HG03064 (cell line): ENCODE measurements at regions not wholly inside any gene's neighbourhood (a gene's known extent, or its start where the extent isn't known, plus 50 kb on each side); places are given as distances from the start of the nearest gene placed in this dataset.

ENCODE experiments used
- ATAC-seq: cut with Tn5 transposase; IDR thresholded peaks from one replicate; pipeline ENCODE4 v1.9.1; 2021; ENCODE audit warnings: low read depth; ENCODE audit not compliant: unreplicated experiment

- no peak for ATAC-seq
Observed at GRCh38 chr12:87290505-87290904, 738.7 kb downstream of the C12orf50 start.

- no peak for ATAC-seq
Observed at GRCh38 chr12:87283886-87284285, 745.3 kb downstream of the C12orf50 start.

GRCh38 chr12:87283111-87283510, 746.1 kb downstream of the C12orf50 start:
- ATAC-seq, result no peak

GRCh38 chr12:87280893-87281292, 748.3 kb downstream of the C12orf50 start:
- no peak for ATAC-seq

GRCh38 chr12:87280356-87280755, 748.8 kb downstream of the C12orf50 start:
- ATAC-seq, result peak; percentile 67

GRCh38 chr12:87274594-87275245, 754.5 kb downstream of the C12orf50 start:
- ATAC-seq, result no peak

GRCh38 chr12:87272851-87273250, 756.4 kb downstream of the C12orf50 start:
- ATAC-seq, result no peak

GRCh38 chr12:87270919-87271318, 758.3 kb downstream of the C12orf50 start:
- ATAC-seq, result no peak

GRCh38 chr12:87266305-87266704, 762.9 kb downstream of the C12orf50 start:
- no peak for ATAC-seq

GRCh38 chr12:87259391-87259790, 769.8 kb downstream of the C12orf50 start:
- no peak for ATAC-seq

GRCh38 chr12:87254381-87255030, 774.7 kb downstream of the C12orf50 start:
- ATAC-seq, result no peak

GRCh38 chr12:87253157-87253556, 776.0 kb downstream of the C12orf50 start:
- no peak for ATAC-seq

GRCh38 chr12:87246726-87247125, 782.5 kb downstream of the C12orf50 start:
- no peak for ATAC-seq

- no peak for ATAC-seq
Observed at GRCh38 chr12:87238466-87238865, 790.7 kb downstream of the C12orf50 start.

- no peak for ATAC-seq
Observed at GRCh38 chr12:87234898-87235297, 794.3 kb downstream of the C12orf50 start.

GRCh38 chr12:87233671-87234070, 795.5 kb downstream of the C12orf50 start:
- no peak for ATAC-seq

GRCh38 chr12:87231818-87232217, 797.4 kb downstream of the C12orf50 start:
- ATAC-seq, result no peak

GRCh38 chr12:87230441-87230840, 798.8 kb downstream of the C12orf50 start:
- no peak for ATAC-seq

- ATAC-seq, result no peak
Observed at GRCh38 chr12:87227162-87227561, 802.0 kb downstream of the C12orf50 start.

- ATAC-seq, result no peak
Observed at GRCh38 chr12:87217491-87217890, 811.7 kb downstream of the C12orf50 start.

- no peak for ATAC-seq
Observed at GRCh38 chr12:87216436-87216835, 812.8 kb downstream of the C12orf50 start.

GRCh38 chr12:87202189-87202588, 827.0 kb downstream of the C12orf50 start:
- no peak for ATAC-seq
